RWPE1 (cell line): ENCODE measurements at regions not wholly inside any gene's neighbourhood (a gene's known extent, or its start where the extent isn't known, plus 50 kb on each side); places are given as distances from the start of the nearest gene placed in this dataset.
"Not testable (repeated sequence)": the region's sequence is repeated elsewhere in the genome, so short reads cannot be mapped to it uniquely, and the experiment has no call there.

Experiments used
- CTCF ChIA-PET: fragments of 350-600 bp; sonication (Branson Sonifier 250); formaldehyde crosslinking; extraction: SDS; loops from one replicate; lab custom pipeline; 2021; lab: Yijun Ruan, JAX
- POLR2A ChIA-PET: fragments of 400-600 bp; formaldehyde crosslinking; extraction: SDS; loops from one replicate; lab custom pipeline; 2020; ENCODE audit warnings: antibody characterized with exemption; ENCODE audit not compliant: low non-redundant PET; lab: Yijun Ruan, JAX
- DNase-seq: peaks from one replicate; pipeline ENCODE4 v3.0.0; 2012; ENCODE audit warnings: low spot score
- H3K27ac ChIP-seq: fragments of 450-650 bp; 2 replicates; pipeline ENCODE4 v1.5.1; 2017
- TF ChIP-seq, protein P1 (sequence below): fragments of 450-650 bp; conservative IDR thresholded peaks from 2 replicates; pipeline ENCODE4 v1.5.1; 2017; ENCODE audit warnings: low read depth, mild to moderate bottlenecking

DNA sequence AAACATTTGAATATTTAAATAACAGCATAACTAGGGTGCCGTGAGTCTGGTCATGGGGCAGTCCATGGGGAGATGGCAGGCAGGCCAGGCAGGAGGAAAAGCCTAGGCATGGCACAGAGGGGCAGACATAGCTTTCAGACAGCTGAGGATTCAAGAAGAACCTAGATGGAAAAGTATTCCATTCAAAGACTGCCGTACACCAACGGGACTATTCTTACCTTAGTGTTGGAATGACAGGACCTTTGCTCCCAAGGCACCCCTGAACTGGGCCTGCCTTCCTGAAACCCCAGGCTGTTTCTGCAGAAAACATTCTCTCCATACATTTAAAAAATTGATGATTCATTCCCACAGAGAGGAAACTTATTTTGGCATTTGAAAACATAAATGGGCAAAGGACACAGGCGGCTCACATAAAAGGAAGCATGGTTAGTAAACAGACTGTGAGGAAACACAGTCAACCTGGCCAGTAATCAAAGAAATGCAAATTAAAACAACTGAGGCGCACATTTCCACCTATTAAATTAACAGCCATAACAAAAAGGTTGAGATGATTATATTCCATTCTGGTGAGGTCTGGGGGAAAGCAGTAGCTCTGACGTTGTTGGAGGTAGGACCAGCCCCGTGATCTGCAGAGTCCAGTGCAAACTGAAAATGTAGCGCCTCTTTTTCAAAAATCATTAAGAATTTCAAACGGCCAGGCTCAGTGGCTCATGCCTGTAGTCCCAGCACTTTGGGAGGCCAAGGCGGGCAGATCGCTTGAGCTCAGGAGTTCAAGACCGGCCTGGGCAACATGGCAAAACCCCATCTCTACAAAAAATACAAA lies 71.3 kb upstream of the SMAD3 start:
- CTCF ChIA-PET: no interaction called here
- no peak for DNase-seq
- POLR2A ChIA-PET: no interaction called here
- no peak overlapping the region for H3K27ac ChIP-seq
- TF ChIP-seq, protein P1, sequence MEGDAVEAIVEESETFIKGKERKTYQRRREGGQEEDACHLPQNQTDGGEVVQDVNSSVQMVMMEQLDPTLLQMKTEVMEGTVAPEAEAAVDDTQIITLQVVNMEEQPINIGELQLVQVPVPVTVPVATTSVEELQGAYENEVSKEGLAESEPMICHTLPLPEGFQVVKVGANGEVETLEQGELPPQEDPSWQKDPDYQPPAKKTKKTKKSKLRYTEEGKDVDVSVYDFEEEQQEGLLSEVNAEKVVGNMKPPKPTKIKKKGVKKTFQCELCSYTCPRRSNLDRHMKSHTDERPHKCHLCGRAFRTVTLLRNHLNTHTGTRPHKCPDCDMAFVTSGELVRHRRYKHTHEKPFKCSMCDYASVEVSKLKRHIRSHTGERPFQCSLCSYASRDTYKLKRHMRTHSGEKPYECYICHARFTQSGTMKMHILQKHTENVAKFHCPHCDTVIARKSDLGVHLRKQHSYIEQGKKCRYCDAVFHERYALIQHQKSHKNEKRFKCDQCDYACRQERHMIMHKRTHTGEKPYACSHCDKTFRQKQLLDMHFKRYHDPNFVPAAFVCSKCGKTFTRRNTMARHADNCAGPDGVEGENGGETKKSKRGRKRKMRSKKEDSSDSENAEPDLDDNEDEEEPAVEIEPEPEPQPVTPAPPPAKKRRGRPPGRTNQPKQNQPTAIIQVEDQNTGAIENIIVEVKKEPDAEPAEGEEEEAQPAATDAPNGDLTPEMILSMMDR: no peak

GRCh38 chr15:66994927-66995656 lies 70.3 kb upstream of the SMAD3 start:
- CTCF ChIA-PET: interaction anchor here (1.0 kb wide), 1 partner anchor 48 kb away, joined by 4 read pairs; no protein-coding TSS in a partner anchor
- DNase-seq: no peak
- TF ChIP-seq, protein P1: no peak
- POLR2A ChIA-PET: no interaction called here
- H3K27ac ChIP-seq: no peak overlapping the region

DNA sequence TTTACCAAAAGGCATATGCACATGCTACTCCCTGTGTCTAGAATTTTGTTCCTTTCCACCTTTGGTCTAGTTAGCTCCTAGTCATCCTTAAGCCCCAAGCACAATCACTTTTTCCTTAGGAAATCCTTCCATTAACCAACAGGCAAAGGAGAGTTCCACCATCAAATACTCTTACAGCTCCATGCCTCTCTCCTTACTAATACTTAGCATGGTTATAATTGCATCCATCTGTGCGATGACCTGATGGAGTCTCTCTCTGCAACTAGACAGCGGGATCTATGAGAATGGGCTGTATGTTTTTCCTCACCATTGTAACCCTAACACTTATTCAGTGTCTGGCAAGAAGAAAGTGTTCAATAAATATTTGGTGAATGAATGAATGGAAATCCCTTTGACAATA lies 69.3 kb upstream of the SMAD3 start:
- ChIA-PET CTCF (interaction anchor here (0.6 to 1.0 kb wide), 2 partner anchors 27 to 49 kb away, joined by 3 to 4 read pairs; no protein-coding TSS in a partner anchor), POLR2A (no interaction called here)

GRCh38 chr15:66997212-66997611 lies 68.2 kb upstream of the SMAD3 start:
- DNase-seq: peak; percentile 70
- TF ChIP-seq, protein P1: no peak
- H3K27ac ChIP-seq: no peak overlapping the region
- ChIA-PET CTCF (no interaction called here), POLR2A (no interaction called here)

More for the DNA sequence above, 69.3 kb upstream of the SMAD3 start:
- H3K27ac ChIP-seq: no peak overlapping the region
- TF ChIP-seq, protein P1: no peak
- DNase-seq: no peak

DNA sequence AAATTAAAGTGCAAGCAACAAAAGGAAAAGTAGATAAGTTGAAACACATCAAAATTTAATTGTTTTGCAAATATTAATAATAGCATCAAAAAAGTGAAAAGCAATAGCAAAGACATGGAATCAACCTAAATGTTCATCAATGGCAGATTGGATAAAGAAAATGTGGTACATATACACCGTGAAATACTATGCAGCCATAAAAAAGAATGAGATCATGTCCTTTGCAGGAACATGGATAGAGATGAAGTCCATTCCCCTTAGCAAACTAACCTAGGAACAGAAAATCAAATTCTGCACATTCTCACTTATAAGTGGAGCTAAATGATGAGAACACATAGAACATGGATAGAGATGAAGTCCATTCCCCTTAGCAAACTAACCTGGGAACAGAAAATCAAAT lies 67.2 kb upstream of the SMAD3 start:
- POLR2A ChIA-PET, H3K27ac ChIP-seq, DNase-seq: not testable (repeated sequence)
- CTCF ChIA-PET: interaction anchor here (0.6 kb wide), 1 partner anchor 36 kb away, joined by 4 read pairs; no protein-coding TSS in a partner anchor

- no peak for DNase-seq
- TF ChIP-seq, protein P1: no peak
- ChIA-PET CTCF (interaction anchor here (0.6 to 0.7 kb wide), 3 partner anchors 25 to 1212 kb away, joined by 3 to 4 read pairs (median 4); no protein-coding TSS in a partner anchor), POLR2A (no interaction called here)
- H3K27ac ChIP-seq: no peak overlapping the region
Measured at GRCh38 chr15:66999046-66999968, 66.1 kb upstream of the SMAD3 start.
